HepG2 (cell line): ENCODE measurements at regions not wholly inside any gene's neighbourhood (a gene's known extent, or its start where the extent isn't known, plus 50 kb on each side); places are given as distances from the start of the nearest gene placed in this dataset.

Source experiments
- ATAC-seq: fragments of 200-7000 bp; cut with Tn5 transposase; 3 replicates; pipeline ENCODE4 v1.9.1; 2020; ENCODE audit warnings: mild to moderate bottlenecking, moderate library complexity
- BruUV-seq: library from RNA; stranded (reverse); fragments of 400-500 nt; replicated peaks from 2 replicates; lab custom pipeline; 2021; lab: Mats Ljungman, UMichigan
- CTCF ChIA-PET: fragments of 300-600 bp; formaldehyde crosslinking; extraction: SDS; loops from one replicate; lab custom pipeline; 2021; ENCODE audit warnings: low total read pairs, inconsistent platforms, low intra/inter-chr PET ratio; lab: Yijun Ruan, JAX
- POLR2A ChIA-PET: fragments of 350-600 bp; sonication (Branson Sonifier 250); formaldehyde crosslinking; loops from one replicate; lab custom pipeline; 2020; ENCODE audit warnings: antibody characterized with exemption, inconsistent platforms; lab: Yijun Ruan, JAX
- DNase-seq: peaks from one replicate; pipeline ENCODE4 v3.0.0-alpha.2; 2015; ENCODE audit warnings: low spot score
- FAIRE-seq: peaks from 3 replicates; lab custom pipeline; 2011; peaks lifted over from hg19 to GRCh38; lab: Jason Lieb, UNC
- H2AFZ ChIP-seq: one replicate; pipeline ENCODE4 v1.6.1; 2011; ENCODE audit warnings: low read length, inconsistent platforms
- H3K27ac ChIP-seq: fragments of 300-600 bp; 3 replicates; pipeline ENCODE4 v1.8.0; 2011; ENCODE audit warnings: mixed run types, mild to moderate bottlenecking, mixed read lengths, low read length, inconsistent platforms; ENCODE audit not compliant: insufficient read depth; ENCODE audit errors: extremely low read length
- H3K27me3 ChIP-seq, 2 experiments: fragments of 200-600 bp in 1 of 2; 2 replicates in 1 of 2; 3 replicates in 1 of 2; pipeline versions ENCODE4 v1.6.0 to v1.8.0; 2011; ENCODE audit warnings: low read length in 2 of 2, mild to moderate bottlenecking in 2 of 2, moderate library complexity in 2 of 2, inconsistent platforms in 1 of 2; ENCODE audit not compliant: insufficient read depth in 2 of 2, control insufficient read depth in 1 of 2
- H3K36me3 ChIP-seq, 2 experiments: fragments of 200-600 bp in 1 of 2; replicated peaks in 1 of 2; 2 replicates in 1 of 2; 3 replicates in 1 of 2; pipeline versions ENCODE4 v1.5.1 to v1.8.0; 2011; ENCODE audit warnings: low read length in 2 of 2, inconsistent platforms in 1 of 2; ENCODE audit not compliant: insufficient read depth in 2 of 2, control insufficient read depth in 1 of 2
- H3K4me1 ChIP-seq: 2 replicates; pipeline ENCODE4 v1.5.1; 2012; ENCODE audit warnings: low read length, inconsistent platforms; ENCODE audit not compliant: insufficient read depth
- H3K4me2 ChIP-seq: 2 replicates; pipeline ENCODE4 v1.6.0; 2011; ENCODE audit warnings: low read depth, low read length, inconsistent platforms
- H3K4me3 ChIP-seq, 3 experiments: fragments of 200-600 bp in 1 of 3; sonication (generic), shearing (Covaris generic) in 1 of 3; replicated peaks in 1 of 3; 2 replicates each; pipeline ENCODE4 v1.5.1; 2011 to 2016; ENCODE audit warnings: low read length in 3 of 3, inconsistent platforms in 2 of 3, low read depth in 2 of 3, mild to moderate bottlenecking in 2 of 3, control low read depth in 1 of 3, mixed read lengths in 1 of 3; ENCODE audit not compliant: insufficient read depth in 1 of 3
- H3K79me2 ChIP-seq: one replicate; pipeline ENCODE4 v1.6.1; 2011; ENCODE audit warnings: low read length, inconsistent platforms; ENCODE audit not compliant: insufficient read depth
- H3K9ac ChIP-seq: 2 replicates; pipeline ENCODE4 v1.6.0; 2011; ENCODE audit warnings: mild to moderate bottlenecking, low read depth, low read length, inconsistent platforms; ENCODE audit not compliant: insufficient read depth
- H3K9me3 ChIP-seq: 2 replicates; pipeline ENCODE4 v1.5.1; 2012; ENCODE audit warnings: mild to moderate bottlenecking, low read length
- H4K20me1 ChIP-seq: 2 replicates; pipeline ENCODE4 v1.6.0; 2011; ENCODE audit warnings: inconsistent platforms, mild to moderate bottlenecking, low read length, moderate library complexity; ENCODE audit not compliant: insufficient read depth
- EED ChIP-seq: sonication (generic); formaldehyde crosslinking; IDR thresholded peaks from 2 replicates; pipeline ENCODE4 v1.5.0; 2020; ENCODE audit warnings: mild to moderate bottlenecking, missing genetic modification reagents
- FOXK2 ChIP-seq: fragments of 450-650 bp; IDR thresholded peaks from 2 replicates; pipeline ENCODE4 v1.6.1; 2016
- IRX3 ChIP-seq: sonication (generic); formaldehyde crosslinking; IDR thresholded peaks from 2 replicates; pipeline ENCODE4 v1.8.1; 2023; ENCODE audit warnings: mild to moderate bottlenecking, low read depth, missing genetic modification reagents, borderline replicate concordance
- NFAT5 ChIP-seq: sonication (generic); formaldehyde crosslinking; IDR thresholded peaks from 2 replicates; pipeline ENCODE4 v1.4.0; 2020; ENCODE audit warnings: missing genetic modification reagents
- SMAD9 ChIP-seq: sonication (generic); formaldehyde crosslinking; IDR thresholded peaks from 2 replicates; pipeline ENCODE4 v1.5.1; 2020; ENCODE audit warnings: mild to moderate bottlenecking, missing genetic modification reagents
- ZBTB25 ChIP-seq: IDR thresholded peaks from 2 replicates; pipeline ENCODE4 v1.6.1; 2018; ENCODE audit warnings: missing genetic modification reagents
- ZNF253 ChIP-seq: sonication (generic); formaldehyde crosslinking; IDR thresholded peaks from 2 replicates; pipeline ENCODE4 v1.8.0; 2022; ENCODE audit warnings: mild to moderate bottlenecking, missing genetic modification reagents, borderline replicate concordance
- ZNF282 ChIP-seq: fragments of 450-650 bp; IDR thresholded peaks from 2 replicates; pipeline ENCODE4 v1.6.1; 2018; ENCODE audit not compliant: partially characterized antibody
- ZNF432 ChIP-seq: sonication (generic); formaldehyde crosslinking; IDR thresholded peaks from 2 replicates; pipeline ENCODE4 v1.5.0; 2020; ENCODE audit warnings: missing genetic modification reagents, mild to moderate bottlenecking, borderline replicate concordance
- ZNF468 ChIP-seq: sonication (generic); formaldehyde crosslinking; IDR thresholded peaks from 2 replicates; pipeline ENCODE4 v1.8.0; 2022; ENCODE audit warnings: mild to moderate bottlenecking, moderate library complexity, missing genetic modification reagents
- in situ Hi-C: cut with HindIII; loops from 2 replicates; pipeline ENCODE4 v1.10.0; 2017; ENCODE audit warnings: low pct_unique_long_range_greater_than_20kb; ENCODE audit not compliant: extremely low pct_ligation_motif_present
- intact Hi-C: fragments of 100-400 bp; cut with micrococcal nuclease; formaldehyde crosslinking; loops from one replicate; pipeline ENCODE4 v1.10.0; 2022; ENCODE audit not compliant: unreplicated experiment

DNA sequence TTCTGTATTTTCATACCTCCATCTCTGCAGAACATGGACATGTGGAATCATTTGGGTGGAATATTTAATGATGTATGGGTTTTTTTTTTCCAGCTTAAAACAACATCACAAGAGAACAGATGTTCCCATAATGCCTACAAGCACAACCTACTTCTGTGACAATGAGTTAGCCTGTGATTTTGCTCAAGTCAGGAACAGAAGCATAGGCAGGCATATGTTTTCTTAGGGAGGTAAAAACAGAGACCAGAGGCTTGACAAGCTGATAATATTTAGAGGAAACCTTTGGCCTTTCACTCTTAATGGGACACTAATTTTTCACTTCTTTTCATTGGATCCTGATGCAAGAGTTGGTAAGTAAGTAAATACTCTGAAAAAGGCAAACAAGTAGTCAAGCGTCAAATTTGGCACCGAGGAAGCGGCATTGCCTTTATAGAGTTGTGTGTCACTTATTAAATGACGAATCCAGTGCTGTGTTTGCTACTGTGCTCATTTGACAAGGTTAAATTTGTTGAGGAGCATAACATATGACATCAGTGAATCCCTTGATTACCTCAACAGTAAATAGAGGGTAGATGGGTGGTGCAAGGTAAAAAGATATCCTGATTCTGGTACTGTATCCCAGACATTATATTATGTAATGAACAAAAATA is 66.7 kb upstream of the RBMS3 start (continued):
- TF ChIP-seq NFAT5 (CRISPR knock-in tag) (no peak), IRX3 (CRISPR knock-in tag) (no peak), ZNF468 (no peak), FOXK2 (no peak)

DNA sequence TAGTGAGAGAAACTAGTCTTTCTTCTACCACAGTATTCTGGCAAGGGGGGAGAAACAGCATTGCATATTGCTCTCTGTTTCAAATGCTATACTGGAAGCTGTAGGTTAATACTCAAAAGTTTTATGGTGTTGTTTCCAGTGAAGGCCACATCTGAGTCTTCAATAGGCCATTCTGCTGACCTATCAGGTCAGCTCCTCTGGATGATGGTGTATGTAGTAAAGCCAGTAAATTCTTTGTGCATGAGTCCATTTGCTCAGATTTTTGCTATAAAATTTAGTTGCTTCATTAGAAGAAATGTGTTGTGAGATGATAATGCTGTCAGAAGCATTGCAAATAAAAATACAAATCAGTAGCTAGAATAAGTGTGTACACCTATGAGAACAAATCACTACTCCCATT is 64.9 kb upstream of the RBMS3 start:
- Histone ChIP-seq H3K9me3 (no peaks in the 10 kb centered on the region), H3K79me2 (no peaks in the 10 kb centered on the region), H3K27ac (no peak overlapping the region), H3K9ac (no peak overlapping the region), H4K20me1 (no peaks in the 10 kb centered on the region), H3K4me2 (no peak overlapping the region), H3K4me1 (no peaks in the 10 kb centered on the region), H2AFZ (no peak overlapping the region), H3K27me3 (no peaks in the 10 kb centered on the region), H3K36me3 (no peaks in the 10 kb centered on the region), H3K4me3 (no peak overlapping the region)
- CTCF ChIA-PET, result no interaction called here
- DNase-seq (no peak), ATAC-seq (no peak), FAIRE-seq (no peak)
- in situ Hi-C loops, result no loop called here
- BruUV-seq, result no TSS peak
- intact Hi-C loops, result no loop called here
- TF ChIP-seq ZNF432 (CRISPR knock-in tag), result no peak
- no peak for TF ChIP-seq ZNF282
- no peak for TF ChIP-seq ZBTB25 (CRISPR knock-in tag)
- TF ChIP-seq ZNF253 (CRISPR knock-in tag), result no peak
- no peak for TF ChIP-seq EED
- no peak for TF ChIP-seq SMAD9 (CRISPR knock-in tag)
- POLR2A ChIA-PET, result no interaction called here
